Activated naive CD8-positive, alpha-beta T cell treated with anti-CD3 and anti-CD28 coated beads, Interleukin-2, amount 50 U/mL, for 24 hours (primary cell): ENCODE measurements at regions not wholly inside any gene's neighbourhood (a gene's known extent, or its start where the extent isn't known, plus 50 kb on each side); places are given as distances from the start of the nearest gene placed in this dataset.

Experiments used
- ATAC-seq: fragments of 150-1000 bp; cut with Tn5 transposase; one replicate; pipeline ENCODE4 v1.10.0; 2021
- DNase-seq: peaks from one replicate; pipeline ENCODE4 v3.0.0; 2021
- H3K27ac Mint-ChIP-seq: one replicate; pipeline ENCODE4 v1.8.0; 2021; ENCODE audit warnings: mild to moderate bottlenecking, mixed read lengths
- H3K27me3 Mint-ChIP-seq: one replicate; pipeline ENCODE4 v1.8.0; 2021; ENCODE audit warnings: mixed read lengths
- H3K36me3 Mint-ChIP-seq: one replicate; pipeline ENCODE4 v1.8.0; 2021; ENCODE audit warnings: low read depth, mixed read lengths
- H3K4me1 Mint-ChIP-seq: one replicate; pipeline ENCODE4 v1.8.0; 2021; ENCODE audit warnings: mixed read lengths
- H3K4me3 Mint-ChIP-seq: one replicate; pipeline ENCODE4 v1.8.0; 2021; ENCODE audit warnings: mild to moderate bottlenecking, moderate library complexity, mixed read lengths
- H3K9me3 Mint-ChIP-seq: one replicate; pipeline ENCODE4 v1.8.0; 2021; ENCODE audit warnings: mixed read lengths

- Mint-ChIP-seq H3K27ac (no peak overlapping the region), H3K9me3 (no peaks in the 10 kb centered on the region), H3K36me3 (peaks cover 2% of the 10 kb centered on the region), H3K4me3 (no peak overlapping the region), H3K27me3 (no peaks in the 10 kb centered on the region), H3K4me1 (peaks cover 45% of the 10 kb centered on the region)
- ATAC-seq (peak; percentile 77), DNase-seq (no peak)
These were observed 528.6 kb upstream of the JARID2 start for GRCh38 chr6:14717307-14717706.

- Mint-ChIP-seq H3K27ac (no peak overlapping the region), H3K36me3 (peaks cover under 1% of the 10 kb centered on the region), H3K9me3 (peaks cover 4% of the 10 kb centered on the region), H3K4me3 (no peak overlapping the region), H3K4me1 (peaks cover 52% of the 10 kb centered on the region), H3K27me3 (no peaks in the 10 kb centered on the region)
- DNase-seq (no peak), ATAC-seq (no peak)
These were observed 527.0 kb upstream of the JARID2 start for GRCh38 chr6:14718861-14719260.

DNA sequence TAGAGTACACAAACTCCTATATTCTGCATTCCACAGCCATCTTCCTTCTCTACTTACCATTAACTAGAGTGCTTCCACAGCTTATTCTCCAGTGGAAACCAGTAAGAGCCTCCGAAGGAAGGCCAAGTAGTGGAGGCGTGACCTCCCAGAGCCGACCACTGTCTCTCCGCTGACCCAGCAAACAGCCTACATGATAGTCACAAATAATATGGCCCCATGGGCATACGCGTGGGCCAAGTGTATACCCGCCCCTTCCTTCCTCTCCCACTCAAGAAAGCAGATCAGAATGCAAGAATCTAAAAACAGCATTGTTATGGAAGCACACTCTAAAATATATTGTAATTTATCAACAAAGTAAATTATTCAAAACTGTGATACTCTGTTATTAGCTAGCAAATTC is 526.6 kb upstream of the JARID2 start:
- DNase-seq: no peak
- H3K4me1 Mint-ChIP-seq: peaks cover 55% of the 10 kb centered on the region
- no peak for ATAC-seq
- no peaks in the 10 kb centered on the region for H3K27me3 Mint-ChIP-seq
- no peak overlapping the region for H3K4me3 Mint-ChIP-seq
- peaks cover 4% of the 10 kb centered on the region for H3K9me3 Mint-ChIP-seq
- H3K27ac Mint-ChIP-seq: no peak overlapping the region
- H3K36me3 Mint-ChIP-seq: peaks cover 3% of the 10 kb centered on the region

GRCh38 chr6:14720411-14721102 is 525.3 kb upstream of the JARID2 start:
- H3K27me3 Mint-ChIP-seq: no peaks in the 10 kb centered on the region
- H3K4me1 Mint-ChIP-seq: peaks cover 55% of the 10 kb centered on the region
- no peak overlapping the region for H3K27ac Mint-ChIP-seq
- peaks cover 3% of the 10 kb centered on the region for H3K36me3 Mint-ChIP-seq
- ATAC-seq (no peak), DNase-seq (no peak)
- peaks cover 4% of the 10 kb centered on the region for H3K9me3 Mint-ChIP-seq
- no peak overlapping the region for H3K4me3 Mint-ChIP-seq

- ATAC-seq (no peak), DNase-seq (no peak)
- Mint-ChIP-seq H3K36me3 (peaks cover 3% of the 10 kb centered on the region), H3K9me3 (peaks cover 4% of the 10 kb centered on the region), H3K4me1 (peaks cover 55% of the 10 kb centered on the region), H3K4me3 (no peak overlapping the region), H3K27ac (no peak overlapping the region), H3K27me3 (no peaks in the 10 kb centered on the region)
These were observed 524.6 kb upstream of the JARID2 start for GRCh38 chr6:14721103-14721758.

DNA sequence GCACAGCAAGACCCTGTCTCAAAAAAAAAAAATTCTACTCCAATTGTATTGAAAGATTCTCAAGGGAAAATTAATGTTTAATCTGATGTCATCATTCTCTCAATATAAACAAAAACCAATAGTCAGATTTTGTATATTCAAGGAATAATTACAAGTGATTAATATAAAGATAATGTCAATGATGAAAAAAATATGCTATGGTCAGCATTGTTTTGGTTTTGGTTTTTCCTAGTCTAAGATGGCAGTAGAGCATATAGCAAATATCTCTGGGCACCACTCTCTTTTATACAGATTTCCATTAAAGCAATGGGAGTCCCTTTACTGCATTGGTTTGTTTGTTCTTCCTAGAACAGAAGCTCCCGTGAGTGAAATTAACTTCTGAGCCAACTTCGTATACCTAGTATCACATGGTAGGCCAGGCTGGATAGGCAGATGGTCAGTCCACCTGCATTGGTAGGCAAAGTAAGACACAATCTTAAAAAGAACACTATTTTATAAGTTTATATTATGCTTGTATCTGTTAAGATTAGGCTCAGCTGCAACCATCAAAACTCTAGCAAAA is 523.8 kb upstream of the JARID2 start:
- DNase-seq (no peak), ATAC-seq (no peak)
- Mint-ChIP-seq H3K36me3 (peaks cover 5% of the 10 kb centered on the region), H3K9me3 (peaks cover 4% of the 10 kb centered on the region), H3K4me3 (no peak overlapping the region), H3K27me3 (no peaks in the 10 kb centered on the region), H3K4me1 (peaks cover 52% of the 10 kb centered on the region), H3K27ac (no peak overlapping the region)

DNA sequence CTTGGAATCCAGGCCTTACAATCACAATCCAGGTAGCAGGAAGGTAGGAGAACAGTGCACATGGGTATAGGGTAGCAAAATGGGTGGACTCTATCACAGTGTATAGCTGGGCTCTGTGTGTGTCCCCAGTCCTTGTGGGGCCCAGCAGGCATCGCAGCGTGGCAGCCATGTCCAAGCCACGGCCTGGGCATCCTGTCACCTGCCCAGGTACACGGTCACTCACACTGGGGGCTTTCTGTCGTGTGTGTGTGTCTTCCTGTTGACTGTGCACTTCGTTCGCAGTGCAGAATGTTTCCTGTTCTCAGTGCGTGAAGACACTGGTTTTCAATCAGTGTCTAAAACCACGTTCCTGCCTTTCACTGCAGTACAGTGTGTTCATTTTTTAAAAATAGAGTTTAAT is 523.2 kb upstream of the JARID2 start:
- no peaks in the 10 kb centered on the region for H3K27me3 Mint-ChIP-seq

GRCh38 chr6:14723535-14724086 is 522.3 kb upstream of the JARID2 start:
- Mint-ChIP-seq H3K27ac (no peak overlapping the region), H3K27me3 (no peaks in the 10 kb centered on the region), H3K4me3 (no peak overlapping the region), H3K9me3 (peaks cover 9% of the 10 kb centered on the region), H3K4me1 (peaks cover 62% of the 10 kb centered on the region), H3K36me3 (peaks cover 6% of the 10 kb centered on the region)
- DNase-seq (no peak), ATAC-seq (no peak)

More for the DNA sequence above, 523.2 kb upstream of the JARID2 start:
- Mint-ChIP-seq H3K4me1 (peaks cover 52% of the 10 kb centered on the region), H3K4me3 (no peak overlapping the region), H3K9me3 (peaks cover 7% of the 10 kb centered on the region), H3K36me3 (peaks cover 6% of the 10 kb centered on the region), H3K27ac (no peak overlapping the region)
- ATAC-seq: peak; percentile 33
- DNase-seq: no peak

GRCh38 chr6:14724549-14724948 is 521.3 kb upstream of the JARID2 start:
- Mint-ChIP-seq H3K27me3 (no peaks in the 10 kb centered on the region), H3K27ac (no peak overlapping the region), H3K4me3 (no peak overlapping the region), H3K36me3 (peaks cover 8% of the 10 kb centered on the region), H3K4me1 (peaks cover 65% of the 10 kb centered on the region), H3K9me3 (peaks cover 9% of the 10 kb centered on the region)
- no peak for DNase-seq
- ATAC-seq: no peak

GRCh38 chr6:14726816-14727493 is 518.9 kb upstream of the JARID2 start:
- Mint-ChIP-seq H3K9me3 (peaks cover 9% of the 10 kb centered on the region), H3K4me3 (no peak overlapping the region), H3K27me3 (no peaks in the 10 kb centered on the region), H3K36me3 (peaks cover 19% of the 10 kb centered on the region), H3K4me1 (peaks cover 70% of the 10 kb centered on the region), H3K27ac (no peak overlapping the region)
- no peak for ATAC-seq
- no peak for DNase-seq

- Mint-ChIP-seq H3K9me3 (peaks cover 9% of the 10 kb centered on the region), H3K27me3 (no peaks in the 10 kb centered on the region), H3K4me3 (no peak overlapping the region), H3K27ac (peak overlapping the region; percentile 97), H3K4me1 (peaks cover 72% of the 10 kb centered on the region), H3K36me3 (peaks cover 19% of the 10 kb centered on the region)
- ATAC-seq: no peak
- DNase-seq: no peak
These were observed 518.1 kb upstream of the JARID2 start for GRCh38 chr6:14727494-14728395.

- DNase-seq (no peak), ATAC-seq (no peak)
- H3K9me3 Mint-ChIP-seq: peaks cover 6% of the 10 kb centered on the region
- H3K36me3 Mint-ChIP-seq: peaks cover 19% of the 10 kb centered on the region
- no peaks in the 10 kb centered on the region for H3K27me3 Mint-ChIP-seq
- H3K4me1 Mint-ChIP-seq: peaks cover 72% of the 10 kb centered on the region
- peak overlapping the region; percentile 97 for H3K27ac Mint-ChIP-seq
- no peak overlapping the region for H3K4me3 Mint-ChIP-seq
These were observed 517.4 kb upstream of the JARID2 start for GRCh38 chr6:14728396-14729024.

DNA sequence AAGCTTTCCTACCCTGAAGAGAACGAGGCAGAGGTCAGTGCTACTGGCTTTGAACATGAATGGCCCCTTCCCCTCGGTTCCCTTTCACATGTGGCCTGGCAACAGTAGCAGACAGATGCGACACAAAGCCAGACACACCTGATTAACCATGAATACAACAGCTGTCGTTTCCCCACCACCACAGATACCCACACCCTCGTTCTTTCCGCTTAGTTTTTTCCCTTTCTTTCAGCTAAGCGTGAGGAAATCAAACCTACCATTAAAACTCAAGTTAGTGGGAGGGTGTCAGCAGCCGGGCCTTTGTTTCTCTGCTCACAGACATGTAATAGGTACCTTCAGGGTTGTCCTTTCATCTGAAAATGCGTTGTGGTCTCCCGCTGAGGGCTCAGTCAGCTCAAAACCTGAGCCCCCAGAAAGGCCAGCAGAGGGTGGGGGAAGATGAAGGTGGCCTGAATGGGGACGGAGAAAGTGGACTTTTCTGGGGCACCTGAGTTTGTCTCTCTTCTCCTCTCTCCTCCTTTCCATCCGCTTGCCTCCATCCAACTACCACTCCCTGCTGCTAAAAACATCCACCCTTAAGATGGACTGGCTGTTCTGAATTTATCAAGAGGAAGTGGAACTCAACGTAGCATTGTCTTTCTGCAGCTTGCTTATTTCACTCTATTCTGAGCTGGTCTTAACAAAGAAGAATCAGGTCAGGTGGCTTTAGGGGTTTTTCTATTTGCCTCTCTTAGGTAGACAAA is 516.6 kb upstream of the JARID2 start:
- Mint-ChIP-seq H3K4me1 (peaks cover 77% of the 10 kb centered on the region), H3K27ac (peak overlapping the region; percentile 97), H3K36me3 (peaks cover 19% of the 10 kb centered on the region), H3K9me3 (peaks cover 4% of the 10 kb centered on the region), H3K27me3 (no peaks in the 10 kb centered on the region), H3K4me3 (peak overlapping the region; percentile 45)
- ATAC-seq: no peak
- no peak for DNase-seq
